B cell (primary cell): ENCODE measurements at regions not wholly inside any gene's neighbourhood (a gene's known extent, or its start where the extent isn't known, plus 50 kb on each side); places are given as distances from the start of the nearest gene placed in this dataset.

Experiments
- EZH2 ChIP-seq: IDR thresholded peaks from 2 replicates; pipeline ENCODE4 v1.6.1; 2012; ENCODE audit warnings: borderline replicate concordance, low read depth, mild to moderate bottlenecking, moderate library complexity, low read length; ENCODE audit not compliant: insufficient read depth, poor library complexity, severe bottlenecking
- TF ChIP-seq, protein P1 (sequence below): fragments of 200-600 bp; IDR thresholded peaks from one replicate; pipeline ENCODE4 v1.8.0; 2022; ENCODE audit warnings: antibody characterized with exemption, mild to moderate bottlenecking

DNA sequence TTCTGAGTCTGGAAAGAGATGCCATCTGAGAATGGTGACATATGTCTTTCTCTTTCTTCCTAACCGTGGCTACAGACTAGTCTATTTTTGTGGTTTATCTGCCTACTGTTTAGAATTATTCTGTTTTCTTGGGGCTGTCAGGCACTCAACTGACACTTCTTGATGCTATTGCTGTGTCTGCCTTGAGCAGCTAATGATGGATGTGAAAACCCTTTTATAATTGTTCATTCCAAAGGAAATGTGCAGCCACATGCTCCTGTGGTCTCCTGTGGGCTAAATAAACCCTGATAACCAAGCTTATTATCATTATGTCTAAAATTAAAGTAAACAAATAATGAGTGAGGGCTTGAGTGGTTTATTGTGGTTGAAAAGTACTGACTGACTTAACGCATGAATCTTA lies 52.7 kb upstream of the CXADR start:
- TF ChIP-seq, protein P1, sequence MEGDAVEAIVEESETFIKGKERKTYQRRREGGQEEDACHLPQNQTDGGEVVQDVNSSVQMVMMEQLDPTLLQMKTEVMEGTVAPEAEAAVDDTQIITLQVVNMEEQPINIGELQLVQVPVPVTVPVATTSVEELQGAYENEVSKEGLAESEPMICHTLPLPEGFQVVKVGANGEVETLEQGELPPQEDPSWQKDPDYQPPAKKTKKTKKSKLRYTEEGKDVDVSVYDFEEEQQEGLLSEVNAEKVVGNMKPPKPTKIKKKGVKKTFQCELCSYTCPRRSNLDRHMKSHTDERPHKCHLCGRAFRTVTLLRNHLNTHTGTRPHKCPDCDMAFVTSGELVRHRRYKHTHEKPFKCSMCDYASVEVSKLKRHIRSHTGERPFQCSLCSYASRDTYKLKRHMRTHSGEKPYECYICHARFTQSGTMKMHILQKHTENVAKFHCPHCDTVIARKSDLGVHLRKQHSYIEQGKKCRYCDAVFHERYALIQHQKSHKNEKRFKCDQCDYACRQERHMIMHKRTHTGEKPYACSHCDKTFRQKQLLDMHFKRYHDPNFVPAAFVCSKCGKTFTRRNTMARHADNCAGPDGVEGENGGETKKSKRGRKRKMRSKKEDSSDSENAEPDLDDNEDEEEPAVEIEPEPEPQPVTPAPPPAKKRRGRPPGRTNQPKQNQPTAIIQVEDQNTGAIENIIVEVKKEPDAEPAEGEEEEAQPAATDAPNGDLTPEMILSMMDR: no peak
- TF ChIP-seq EZH2: no peak
